H1 (cell line): ENCODE measurements at regions not wholly inside any gene's neighbourhood (a gene's known extent, or its start where the extent isn't known, plus 50 kb on each side); places are given as distances from the start of the nearest gene placed in this dataset.

Experiments
- CTCF ChIA-PET: fragments of 300-600 bp; sonication (Branson Sonifier 250); formaldehyde crosslinking; loops from one replicate; lab custom pipeline; 2021; ENCODE audit not compliant: partially characterized antibody; lab: Charles Lee
- POLR2A ChIA-PET: fragments of 300-600 bp; sonication (Branson Sonifier 250); formaldehyde crosslinking; loops from one replicate; lab custom pipeline; 2021; ENCODE audit warnings: inconsistent platforms; ENCODE audit not compliant: partially characterized antibody; lab: Charles Lee
- DNase-seq, 2 experiments: peaks; one replicate each; pipeline versions ENCODE4 v3.0.0 to v3.0.0-alpha.2; 2010 to 2022; ENCODE audit warnings: low spot score in 2 of 2, low read depth in 1 of 2, mixed read lengths in 1 of 2
- FAIRE-seq: peaks from 2 replicates; lab custom pipeline; 2011; peaks lifted over from hg19 to GRCh38; lab: Jason Lieb, UNC
- H2AFZ ChIP-seq: 2 replicates; pipeline ENCODE4 v1.8.1; 2012; ENCODE audit warnings: low read length, inconsistent platforms
- H2AK5ac ChIP-seq: 2 replicates; pipeline ENCODE4 v1.6.1; 2013; ENCODE audit warnings: low read depth, low read length
- H2BK120ac ChIP-seq: replicated peaks from 2 replicates; pipeline ENCODE3; 2013; ENCODE audit warnings: low read depth, low read length, inconsistent platforms
- H2BK12ac ChIP-seq: 2 replicates; pipeline ENCODE4 v1.6.1; 2013; ENCODE audit warnings: low read depth, low read length
- H2BK15ac ChIP-seq: 2 replicates; pipeline ENCODE4 v1.6.1; 2013; ENCODE audit warnings: low read length
- H2BK20ac ChIP-seq: 2 replicates; pipeline ENCODE4 v1.6.1; 2013; ENCODE audit warnings: low read length
- H2BK5ac ChIP-seq: 2 replicates; pipeline ENCODE4 v1.6.1; 2013; ENCODE audit warnings: low read depth, low read length
- H3K14ac ChIP-seq: 2 replicates; pipeline ENCODE4 v1.6.1; 2013; ENCODE audit warnings: inconsistent platforms; ENCODE audit not compliant: insufficient read length
- H3K18ac ChIP-seq: 2 replicates; pipeline ENCODE4 v1.6.1; 2013; ENCODE audit warnings: low read length; ENCODE audit errors: extremely low read depth
- H3K23ac ChIP-seq: 2 replicates; pipeline ENCODE4 v1.6.1; 2013; ENCODE audit warnings: inconsistent platforms; ENCODE audit not compliant: insufficient read length
- H3K23me2 ChIP-seq: 2 replicates; pipeline ENCODE4 v1.6.1; 2013; ENCODE audit warnings: low read depth, low read length
- H3K27ac ChIP-seq: 2 replicates; pipeline ENCODE4 v1.6.1; 2011; ENCODE audit warnings: low read depth, low read length, inconsistent platforms
- H3K27me3 ChIP-seq, 4 experiments: replicated peaks in 1 of 4; 1 replicate in 1 of 4; 2 replicates in 3 of 4; pipeline versions ENCODE4 v1.6.1 to v1.8.1; 2011 to 2013; ENCODE audit warnings: low read length in 3 of 4, mild to moderate bottlenecking in 3 of 4, inconsistent platforms in 2 of 4, mixed read lengths in 2 of 4, moderate library complexity in 1 of 4; ENCODE audit not compliant: control insufficient read depth in 3 of 4, insufficient read depth in 3 of 4; ENCODE audit errors: extremely low read depth in 1 of 4
- H3K36me3 ChIP-seq, 4 experiments: 2 replicates each; pipeline versions ENCODE4 v1.6.1 to v1.8.1; 2011 to 2013; ENCODE audit warnings: mild to moderate bottlenecking in 4 of 4, low read length in 3 of 4, moderate library complexity in 2 of 4, control low read depth in 1 of 4, inconsistent platforms in 1 of 4; ENCODE audit not compliant: insufficient read depth in 4 of 4, control insufficient read depth in 2 of 4
- H3K4ac ChIP-seq: replicated peaks from 2 replicates; pipeline ENCODE3; 2013; ENCODE audit warnings: low read length, low read depth, mixed read lengths, inconsistent platforms; ENCODE audit not compliant: insufficient read length
- H3K4me1 ChIP-seq, 4 experiments: replicated peaks in 1 of 4; 1 replicate in 1 of 4; 2 replicates in 3 of 4; pipeline versions ENCODE4 v1.6.1 to v1.8.1; 2011 to 2013; ENCODE audit warnings: low read length in 3 of 4, inconsistent platforms in 2 of 4, mixed read lengths in 1 of 4; ENCODE audit not compliant: insufficient read depth in 4 of 4, control insufficient read depth in 3 of 4
- H3K4me2 ChIP-seq, 2 experiments: 2 replicates each; pipeline versions ENCODE4 v1.6.1 to v1.8.1; 2011 to 2013; ENCODE audit warnings: low read depth in 2 of 2, low read length in 2 of 2, control low read depth in 1 of 2, inconsistent platforms in 1 of 2, mild to moderate bottlenecking in 1 of 2; ENCODE audit not compliant: insufficient read depth in 1 of 2
- H3K4me3 ChIP-seq, 4 experiments: fragments of 200-600, 300-600 bp in 1 of 4; sonication (generic), shearing (Covaris generic), sonication (Bioruptor Twin) in 1 of 4; 2 replicates each; pipeline versions ENCODE4 v1.5.1 to v1.8.1; 2011 to 2016; ENCODE audit warnings: low read length in 4 of 4, low read depth in 3 of 4, control low read depth in 2 of 4, inconsistent platforms in 2 of 4, mild to moderate bottlenecking in 2 of 4, mixed read lengths in 1 of 4, moderate library complexity in 1 of 4; ENCODE audit not compliant: insufficient read depth in 2 of 4; ENCODE audit errors: extremely low read depth in 1 of 4
- H3K56ac ChIP-seq: replicated peaks from 2 replicates; pipeline ENCODE3; 2013; ENCODE audit warnings: low read depth, mild to moderate bottlenecking, mixed read lengths, low read length, inconsistent platforms; ENCODE audit not compliant: insufficient read length
- H3K79me1 ChIP-seq: 2 replicates; pipeline ENCODE4 v1.6.1; 2013; ENCODE audit warnings: low read depth, low read length, control low read depth
- H3K79me2 ChIP-seq, 2 experiments: 2 replicates each; pipeline versions ENCODE4 v1.6.1 to v1.8.1; 2012 to 2013; ENCODE audit warnings: low read length in 2 of 2, mild to moderate bottlenecking in 2 of 2, inconsistent platforms in 1 of 2; ENCODE audit not compliant: insufficient read depth in 2 of 2, control insufficient read depth in 1 of 2
- H3K9ac ChIP-seq, 4 experiments: replicated peaks in 1 of 4; 1 replicate in 1 of 4; 2 replicates in 3 of 4; pipeline versions ENCODE4 v1.6.1 to v1.8.1; 2011 to 2013; ENCODE audit warnings: low read depth in 3 of 4, low read length in 3 of 4, control low read depth in 2 of 4, mild to moderate bottlenecking in 2 of 4, moderate library complexity in 2 of 4, inconsistent platforms in 1 of 4; ENCODE audit errors: extremely low read depth in 1 of 4
- H3K9me3 ChIP-seq, 2 experiments: 2 replicates each; pipeline versions ENCODE4 v1.6.1 to v1.8.1; 2012 to 2013; ENCODE audit warnings: mild to moderate bottlenecking in 2 of 2, moderate library complexity in 2 of 2, control low read depth in 1 of 2, inconsistent platforms in 1 of 2, low read depth in 1 of 2, low read length in 1 of 2, mixed read lengths in 1 of 2; ENCODE audit not compliant: insufficient read depth in 2 of 2
- H4K20me1 ChIP-seq, 2 experiments: replicated peaks in 1 of 2; 2 replicates each; pipeline versions ENCODE3 to v1.8.1; 2011 to 2013; ENCODE audit warnings: inconsistent platforms in 2 of 2, low read length in 2 of 2, mild to moderate bottlenecking in 1 of 2; ENCODE audit not compliant: insufficient read depth in 2 of 2, control insufficient read depth in 1 of 2
- H4K5ac ChIP-seq: 2 replicates; pipeline ENCODE4 v1.6.1; 2013; ENCODE audit warnings: low read length, low read depth, mixed read lengths, inconsistent platforms; ENCODE audit not compliant: insufficient read length
- H4K8ac ChIP-seq: 2 replicates; pipeline ENCODE4 v1.8.0; 2013; ENCODE audit warnings: mild to moderate bottlenecking, moderate library complexity, low read length, inconsistent platforms; ENCODE audit not compliant: insufficient read depth; ENCODE audit errors: extremely low read depth
- H4K91ac ChIP-seq: replicated peaks from 2 replicates; pipeline ENCODE3; 2013; ENCODE audit warnings: low read length, mixed read lengths, inconsistent platforms; ENCODE audit not compliant: insufficient read length
- KDM1A ChIP-seq: fragments of 200-600, 300-600 bp; sonication (generic); IDR thresholded peaks from 2 replicates; pipeline ENCODE4 v1.7.1; 2016; ENCODE audit warnings: mild to moderate bottlenecking, low read length, borderline replicate concordance
- SUZ12 ChIP-seq: fragments of 200-600 bp; sonication (generic); IDR thresholded peaks from 2 replicates; pipeline ENCODE4 v1.6.1; 2012; ENCODE audit warnings: mild to moderate bottlenecking, inconsistent platforms, low read length, moderate library complexity, mixed read lengths
- WGBS, 2 experiments: shearing (Covaris generic) in 1 of 2; methylation state at CpG; one replicate each; pipeline versions ENCODE4 v1.1.6 to v1.1.7; 2013 to 2015; ENCODE audit warnings: low lambda C conversion rate in 2 of 2, mixed read lengths in 2 of 2, inconsistent platforms in 1 of 2, low coverage in 1 of 2, missing lambda C conversion rate in 1 of 2; ENCODE audit not compliant: insufficient replicate concordance in 2 of 2, insufficient coverage in 1 of 2, insufficient read length in 1 of 2; ENCODE audit errors: extremely low coverage in 1 of 2, missing lambda C conversion rate in 1 of 2; 5-methylcytosine and 5-hydroxymethylcytosine counted together

GRCh38 chr15:26438718-26439117 lies 334.1 kb downstream of the GABRB3 start:
- POLR2A ChIA-PET = no interaction called here
- Histone ChIP-seq H3K36me3 (no peaks in the 10 kb centered on the region), H2BK120ac (no peak overlapping the region), H2BK12ac (no peak overlapping the region), H3K79me2 (no peaks in the 10 kb centered on the region), H2BK15ac (no peak overlapping the region), H4K91ac (no peak overlapping the region), H3K79me1 (no peaks in the 10 kb centered on the region), H3K4ac (no peak overlapping the region), H3K4me3 (no peak overlapping the region), H3K14ac (no peak overlapping the region), H3K4me2 (no peak overlapping the region), H2BK20ac (no peak overlapping the region), H2AK5ac (no peak overlapping the region), H3K9ac (no peak overlapping the region), H3K9me3 (peaks cover 0 to 3% of the 10 kb centered on the region in 2 experiments; a peak in 1 of 4 replicates), H2BK5ac (no peak overlapping the region), H4K20me1 (no peaks in the 10 kb centered on the region), H4K5ac (no peak overlapping the region), H3K27me3 (no peaks in the 10 kb centered on the region), H3K23ac (no peak overlapping the region), H3K27ac (no peak overlapping the region), H3K56ac (no peak overlapping the region), H3K4me1 (peaks cover 0 to 3% (median 0%) of the 10 kb centered on the region in 4 experiments; a peak in 1 of 7 replicates), H3K23me2 (no peaks in the 10 kb centered on the region), H4K8ac (no peak overlapping the region), H3K18ac (no peak overlapping the region), H2AFZ (no peak overlapping the region)
- no peak for FAIRE-seq
- DNase-seq = no peak
- CTCF ChIA-PET = interaction anchor here (1.0 to 1.1 kb wide), 3 partner anchors 13 to 231 kb away, joined by 3 read pairs; no protein-coding TSS in a partner anchor
- TF ChIP-seq SUZ12 (no peak), KDM1A (peak; percentile 43; the same call in 1 of the 2 replicates)
- 80% methylated on average over 6 of the region's 6 CpGs; no CpG with 5 or more reads in 1 of the 2 experiments for WGBS, 2 experiments
